BLaER1 (cell line): ENCODE measurements at regions not wholly inside any gene's neighbourhood (a gene's known extent, or its start where the extent isn't known, plus 50 kb on each side); places are given as distances from the start of the nearest gene placed in this dataset.

ENCODE experiments used
- H3K27ac ChIP-seq: shearing (Covaris generic); formaldehyde crosslinking; 2 replicates; pipeline ENCODE4 v1.8.1; 2022
- H3K27me3 ChIP-seq: shearing (Covaris generic); formaldehyde crosslinking; 2 replicates; pipeline ENCODE4 v1.8.1; 2022
- H3K36me3 ChIP-seq: shearing (Covaris generic); formaldehyde crosslinking; 2 replicates; pipeline ENCODE4 v1.8.1; 2022
- H3K4me1 ChIP-seq: shearing (Covaris generic); formaldehyde crosslinking; 2 replicates; pipeline ENCODE4 v1.8.1; 2022
- H3K4me2 ChIP-seq: shearing (Covaris generic); formaldehyde crosslinking; 2 replicates; pipeline ENCODE4 v1.8.1; 2022
- H3K4me3 ChIP-seq: shearing (Covaris generic); formaldehyde crosslinking; 2 replicates; pipeline ENCODE4 v1.8.1; 2022
- H3K9ac ChIP-seq: shearing (Covaris generic); formaldehyde crosslinking; 2 replicates; pipeline ENCODE4 v1.8.1; 2022
- H3K9me3 ChIP-seq: shearing (Covaris generic); formaldehyde crosslinking; 2 replicates; pipeline ENCODE4 v1.8.1; 2022
- H4K20me1 ChIP-seq: shearing (Covaris generic); formaldehyde crosslinking; 2 replicates; pipeline ENCODE4 v1.8.1; 2022
- Cebpa-rat ChIP-seq: shearing (Covaris generic); IDR thresholded peaks from 2 replicates; pipeline ENCODE4 v1.8.1; 2022

- Histone ChIP-seq H3K9ac (no peak overlapping the region), H3K27ac (no peak overlapping the region), H3K36me3 (no peaks in the 10 kb centered on the region), H3K4me1 (no peaks in the 10 kb centered on the region), H3K4me3 (no peak overlapping the region), H3K9me3 (peaks cover 7% of the 10 kb centered on the region; the same call in 1 of the 2 replicates), H3K27me3 (no peaks in the 10 kb centered on the region), H4K20me1 (no peaks in the 10 kb centered on the region), H3K4me2 (no peak overlapping the region)
- TF ChIP-seq Cebpa-rat, result no peak
These were observed 185.4 kb upstream of the SEMA6A start for GRCh38 chr5:116759860-116760640.

DNA sequence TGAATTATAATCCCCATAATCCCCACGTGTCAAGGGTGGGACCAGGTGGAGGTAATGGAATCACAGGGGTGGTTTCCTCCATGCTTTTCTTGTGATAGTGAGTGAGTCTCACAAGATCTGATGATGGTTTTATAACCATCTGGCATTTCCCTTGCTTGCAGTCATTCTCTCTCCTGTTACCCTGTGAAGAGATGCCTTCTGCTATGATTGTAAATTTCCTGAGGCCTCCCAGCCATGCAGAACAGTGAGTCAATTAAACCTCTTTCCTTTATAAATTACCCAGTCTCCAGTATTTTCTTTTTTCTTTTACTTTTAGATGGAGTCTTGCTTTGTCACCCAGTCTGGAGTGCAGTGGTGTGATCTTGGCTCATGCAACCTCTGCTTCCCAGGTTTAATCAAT, 182.7 kb upstream of the SEMA6A start:
- H3K4me3 ChIP-seq, result no peak overlapping the region
- no peak overlapping the region for H3K4me2 ChIP-seq
- H3K27ac ChIP-seq, result no peak overlapping the region
- no peaks in the 10 kb centered on the region for H3K27me3 ChIP-seq
- H3K9me3 ChIP-seq, result peaks cover 7% of the 10 kb centered on the region; the same call in 1 of the 2 replicates
- H4K20me1 ChIP-seq, result no peaks in the 10 kb centered on the region
- H3K9ac ChIP-seq, result no peak overlapping the region
- TF ChIP-seq Cebpa-rat, result no peak
- no peaks in the 10 kb centered on the region for H3K4me1 ChIP-seq
- no peaks in the 10 kb centered on the region for H3K36me3 ChIP-seq

DNA sequence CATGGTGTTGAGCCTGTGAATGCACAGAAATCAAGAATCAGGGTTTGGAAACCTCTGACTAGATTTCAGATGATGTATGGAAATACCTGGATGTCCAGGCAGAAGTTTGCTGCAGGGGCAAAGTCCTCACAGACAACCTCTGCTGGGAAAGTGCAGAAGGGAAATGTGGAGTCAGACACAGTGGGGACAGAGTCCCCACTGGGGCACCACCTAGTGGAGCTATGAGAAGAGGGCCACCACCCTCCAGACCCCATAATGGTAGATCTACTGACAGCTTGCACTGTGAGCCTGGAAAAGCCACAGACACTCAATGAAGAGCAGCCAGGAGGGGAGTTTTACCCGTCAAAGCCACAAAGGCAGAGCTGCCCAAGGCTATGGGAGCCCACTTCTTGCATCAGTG, 181.9 kb upstream of the SEMA6A start:
- no peak for TF ChIP-seq Cebpa-rat
- H3K4me3 ChIP-seq, result no peak overlapping the region
- peaks cover 7% of the 10 kb centered on the region; the same call in 1 of the 2 replicates for H3K9me3 ChIP-seq
- no peaks in the 10 kb centered on the region for H4K20me1 ChIP-seq
- H3K4me2 ChIP-seq, result no peak overlapping the region
- no peak overlapping the region for H3K9ac ChIP-seq
- no peaks in the 10 kb centered on the region for H3K27me3 ChIP-seq
- no peak overlapping the region for H3K27ac ChIP-seq
- no peaks in the 10 kb centered on the region for H3K4me1 ChIP-seq
- no peaks in the 10 kb centered on the region for H3K36me3 ChIP-seq

DNA sequence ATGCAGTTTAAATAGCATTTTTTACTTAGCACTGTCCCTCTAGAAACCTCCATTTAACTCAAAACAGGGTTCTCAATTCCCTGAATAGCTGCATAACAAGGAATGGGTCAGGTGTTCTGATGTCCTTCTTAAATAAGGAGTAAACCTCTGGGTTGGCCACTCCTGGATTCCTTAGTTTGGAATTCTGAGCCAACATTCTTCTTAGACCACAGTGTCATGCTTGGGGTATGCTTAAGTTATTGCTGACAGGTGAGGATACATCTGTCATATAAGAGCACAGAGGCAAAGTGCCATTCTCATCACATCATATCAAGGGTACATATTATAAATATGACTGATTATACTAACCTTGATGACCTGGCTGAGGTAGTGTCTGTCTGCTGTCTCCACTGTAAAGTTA, 179.9 kb upstream of the SEMA6A start:
- H3K9ac ChIP-seq, result no peak overlapping the region
- no peak overlapping the region for H3K4me2 ChIP-seq
- peaks cover 7% of the 10 kb centered on the region; the same call in 1 of the 2 replicates for H3K9me3 ChIP-seq
- H3K4me1 ChIP-seq, result no peaks in the 10 kb centered on the region
- H3K27ac ChIP-seq, result no peak overlapping the region
- no peaks in the 10 kb centered on the region for H3K27me3 ChIP-seq
- no peaks in the 10 kb centered on the region for H3K36me3 ChIP-seq
- no peaks in the 10 kb centered on the region for H4K20me1 ChIP-seq
- no peak overlapping the region for H3K4me3 ChIP-seq
- TF ChIP-seq Cebpa-rat, result no peak

GRCh38 chr5:116751684-116752083, 177.1 kb upstream of the SEMA6A start:
- H3K4me3 ChIP-seq, result no peak overlapping the region
- H3K9ac ChIP-seq, result no peak overlapping the region
- no peaks in the 10 kb centered on the region for H3K4me1 ChIP-seq
- no peaks in the 10 kb centered on the region for H3K27me3 ChIP-seq
- no peak overlapping the region for H3K4me2 ChIP-seq
- H3K9me3 ChIP-seq, result peaks cover 5% of the 10 kb centered on the region; the same call in 1 of the 2 replicates
- H4K20me1 ChIP-seq, result no peaks in the 10 kb centered on the region
- H3K36me3 ChIP-seq, result no peaks in the 10 kb centered on the region
- no peak overlapping the region for H3K27ac ChIP-seq
- TF ChIP-seq Cebpa-rat, result no peak

GRCh38 chr5:116750631-116751580, 176.3 kb upstream of the SEMA6A start:
- Histone ChIP-seq H3K9ac (no peak overlapping the region), H3K4me1 (no peaks in the 10 kb centered on the region), H4K20me1 (no peaks in the 10 kb centered on the region), H3K4me3 (no peak overlapping the region), H3K36me3 (no peaks in the 10 kb centered on the region), H3K4me2 (no peak overlapping the region), H3K27me3 (no peaks in the 10 kb centered on the region), H3K27ac (no peak overlapping the region), H3K9me3 (no peaks in the 10 kb centered on the region)
- no peak for TF ChIP-seq Cebpa-rat

GRCh38 chr5:116747881-116748280, 173.3 kb upstream of the SEMA6A start:
- no peak overlapping the region for H3K9ac ChIP-seq
- H3K4me3 ChIP-seq, result no peak overlapping the region
- TF ChIP-seq Cebpa-rat, result no peak
- H3K4me2 ChIP-seq, result no peak overlapping the region
- H4K20me1 ChIP-seq, result no peaks in the 10 kb centered on the region
- H3K9me3 ChIP-seq, result peaks cover 12% of the 10 kb centered on the region
- H3K27ac ChIP-seq, result no peak overlapping the region
- H3K4me1 ChIP-seq, result no peaks in the 10 kb centered on the region
- H3K36me3 ChIP-seq, result no peaks in the 10 kb centered on the region
- no peaks in the 10 kb centered on the region for H3K27me3 ChIP-seq

DNA sequence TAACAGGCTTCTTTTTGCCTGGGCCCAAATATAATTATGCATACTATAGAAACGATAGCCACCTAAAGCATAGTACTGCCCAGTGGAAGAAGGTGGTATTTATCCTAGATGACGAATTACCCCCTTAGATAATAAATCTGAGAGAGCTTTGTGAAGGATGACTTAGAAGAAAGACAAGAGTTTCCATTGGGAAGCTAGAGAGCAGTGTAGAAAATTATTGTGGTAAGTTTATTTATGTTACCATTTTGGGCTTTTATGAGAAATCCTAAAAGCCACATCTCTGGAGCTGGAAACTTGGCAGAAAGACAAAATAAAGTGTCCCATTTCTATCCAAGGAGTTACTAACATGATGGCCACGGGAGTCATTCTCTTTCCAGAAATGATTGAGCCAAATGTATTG, 172.0 kb upstream of the SEMA6A start:
- no peak overlapping the region for H3K4me2 ChIP-seq
- H3K9ac ChIP-seq, result no peak overlapping the region
- no peak for TF ChIP-seq Cebpa-rat
- H3K4me3 ChIP-seq, result no peak overlapping the region
- no peaks in the 10 kb centered on the region for H4K20me1 ChIP-seq
- no peaks in the 10 kb centered on the region for H3K36me3 ChIP-seq
- no peaks in the 10 kb centered on the region for H3K4me1 ChIP-seq
- H3K27ac ChIP-seq, result no peak overlapping the region
- peaks cover 14% of the 10 kb centered on the region for H3K9me3 ChIP-seq
- H3K27me3 ChIP-seq, result no peaks in the 10 kb centered on the region

GRCh38 chr5:116740771-116741170, 166.1 kb upstream of the SEMA6A start:
- Histone ChIP-seq H3K4me1 (peaks cover 11% of the 10 kb centered on the region), H4K20me1 (no peaks in the 10 kb centered on the region), H3K27me3 (no peaks in the 10 kb centered on the region), H3K4me2 (no peak overlapping the region), H3K9ac (no peak overlapping the region), H3K27ac (no peak overlapping the region), H3K4me3 (no peak overlapping the region), H3K9me3 (peaks cover 14% of the 10 kb centered on the region), H3K36me3 (no peaks in the 10 kb centered on the region)
- TF ChIP-seq Cebpa-rat, result no peak

- H3K27ac ChIP-seq, result no peak overlapping the region
- no peak for TF ChIP-seq Cebpa-rat
- no peak overlapping the region for H3K9ac ChIP-seq
- no peaks in the 10 kb centered on the region for H3K36me3 ChIP-seq
- no peaks in the 10 kb centered on the region for H4K20me1 ChIP-seq
- H3K4me3 ChIP-seq, result no peak overlapping the region
- H3K4me1 ChIP-seq, result peaks cover 11% of the 10 kb centered on the region
- H3K27me3 ChIP-seq, result no peaks in the 10 kb centered on the region
- H3K4me2 ChIP-seq, result peak overlapping the region; percentile 37
- H3K9me3 ChIP-seq, result peaks cover 14% of the 10 kb centered on the region
These were observed 164.9 kb upstream of the SEMA6A start for GRCh38 chr5:116739571-116739970.
